Kidney capillary endothelial cell (primary cell): ENCODE measurements at regions not wholly inside any gene's neighbourhood (a gene's known extent, or its start where the extent isn't known, plus 50 kb on each side); places are given as distances from the start of the nearest gene placed in this dataset.

Experiments
- DNase-seq: peaks from one replicate; pipeline ENCODE4 v3.0.0-alpha.2; 2018; ENCODE audit warnings: low spot score

- DNase-seq: no peak
Measured at GRCh38 chr15:95830281-95830680, 500.2 kb upstream of the NR2F2 start.

DNA sequence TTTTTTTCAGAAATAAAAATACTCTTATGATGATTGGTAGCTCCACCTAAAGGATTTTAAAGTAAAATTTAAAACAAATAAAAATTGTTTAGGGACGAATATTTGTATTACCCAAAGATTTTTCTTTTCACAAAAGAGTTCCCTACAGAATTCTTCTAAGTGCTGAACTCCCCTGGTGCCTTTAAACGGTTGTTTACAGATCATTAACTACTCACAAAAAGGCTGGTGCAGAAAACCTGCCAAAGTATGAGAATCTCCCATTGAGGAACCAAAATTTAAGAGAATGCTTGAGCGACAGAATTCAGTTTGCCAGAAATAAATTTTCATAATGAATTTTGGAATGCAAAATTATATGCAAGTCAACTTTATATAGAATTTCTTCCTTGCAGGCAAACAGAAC is 497.8 kb upstream of the NR2F2 start:
- DNase-seq: no peak

- no peak for DNase-seq
Measured at GRCh38 chr15:95834028-95834804, 496.3 kb upstream of the NR2F2 start.

- no peak for DNase-seq
Measured at GRCh38 chr15:95836536-95836935, 494.0 kb upstream of the NR2F2 start.

DNA sequence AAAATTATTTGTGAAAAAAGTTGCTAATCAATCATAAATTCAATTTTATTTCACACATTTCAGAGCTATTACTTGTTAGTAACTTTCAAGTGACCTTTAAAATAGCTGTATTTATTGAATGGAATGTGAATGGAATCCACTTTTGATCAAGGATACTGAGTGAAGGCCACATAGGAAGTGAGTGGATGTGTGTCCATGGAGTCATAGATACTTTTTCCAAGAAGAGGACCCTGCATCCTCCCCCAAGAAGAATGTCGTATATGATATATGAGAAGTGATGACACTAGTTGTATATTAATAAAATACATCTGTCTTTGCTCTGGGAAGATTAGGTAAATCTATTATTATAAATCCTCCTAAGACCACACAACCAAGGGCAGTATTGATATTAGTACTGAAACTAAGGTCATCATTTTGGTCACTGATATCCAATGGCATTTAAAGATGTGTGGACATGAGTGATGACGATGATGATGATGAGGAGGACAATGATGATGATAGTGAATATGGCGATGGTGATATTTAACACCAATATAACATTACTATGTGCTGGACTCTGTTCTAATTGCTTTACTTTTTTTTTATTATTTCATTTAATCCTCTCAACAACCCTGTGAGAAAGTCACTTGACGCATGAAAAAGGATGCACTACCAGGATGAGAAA is 493.0 kb upstream of the NR2F2 start:
- no peak for DNase-seq

GRCh38 chr15:95839367-95839782 is 491.1 kb upstream of the NR2F2 start:
- DNase-seq: no peak

GRCh38 chr15:95840004-95840403 is 490.5 kb upstream of the NR2F2 start:
- no peak for DNase-seq

DNA sequence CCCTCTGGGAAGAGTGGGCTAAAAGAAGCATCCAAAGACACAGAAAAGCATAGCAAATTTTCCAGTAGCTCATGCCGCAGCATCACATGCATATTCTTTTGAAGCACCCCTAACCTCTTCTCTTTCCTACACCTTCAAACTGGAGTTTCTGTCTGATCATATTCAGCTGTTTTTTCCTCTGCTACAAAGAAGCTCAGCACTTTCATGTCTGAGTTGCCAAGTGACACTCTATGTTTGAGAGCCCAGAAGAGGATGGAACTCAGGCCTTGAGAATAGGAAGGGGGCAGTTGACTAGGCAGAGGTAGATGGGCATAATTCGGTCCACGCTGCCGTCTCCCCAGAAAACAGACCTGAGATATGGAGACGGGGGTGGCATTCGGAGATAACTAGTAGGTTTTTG is 489.6 kb upstream of the NR2F2 start:
- DNase-seq: no peak

DNA sequence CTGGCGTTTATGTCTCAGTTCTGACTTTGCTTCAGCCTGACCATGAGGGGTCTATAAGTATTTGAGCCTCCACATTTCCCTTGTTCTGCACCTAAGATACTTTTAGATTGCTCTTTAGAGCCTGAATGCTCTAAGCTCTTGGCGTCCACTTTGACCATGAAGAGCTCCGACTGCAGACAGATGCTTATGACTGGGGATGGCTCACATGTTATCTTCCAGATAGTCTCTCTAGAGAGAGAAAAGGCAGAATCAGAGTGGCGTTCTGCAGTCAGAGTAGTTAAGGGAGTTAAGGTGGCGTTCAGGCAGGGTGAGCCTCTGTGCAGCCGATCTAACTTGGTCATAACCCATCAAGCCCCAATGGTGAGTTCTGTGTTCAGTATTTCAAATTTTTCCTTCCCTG is 487.9 kb upstream of the NR2F2 start:
- no peak for DNase-seq

- DNase-seq: no peak
Measured at GRCh38 chr15:95843241-95843910, 487.1 kb upstream of the NR2F2 start.

- DNase-seq: no peak
Measured at GRCh38 chr15:95845862-95846515, 484.5 kb upstream of the NR2F2 start.

DNA sequence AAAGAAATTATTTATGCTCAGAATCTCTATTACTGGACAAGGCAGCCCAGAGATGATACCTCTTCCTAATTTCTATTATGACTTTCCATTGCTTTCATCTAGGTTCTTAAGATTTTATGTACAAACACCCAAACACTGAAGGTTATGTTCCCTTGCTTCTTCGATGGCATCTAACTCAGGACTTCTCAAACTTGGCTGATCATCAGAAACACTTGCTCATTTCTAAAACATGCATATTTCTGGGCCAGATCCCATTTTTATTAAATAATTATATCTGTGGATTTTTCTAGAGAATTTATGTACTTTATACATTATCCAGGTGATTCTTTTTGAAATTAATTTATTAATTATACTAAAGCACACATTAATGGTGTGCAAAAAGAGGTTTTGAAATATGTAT is 482.4 kb upstream of the NR2F2 start:
- no peak for DNase-seq

- DNase-seq: no peak
Measured at GRCh38 chr15:95850837-95851236, 479.7 kb upstream of the NR2F2 start.

GRCh38 chr15:95853350-95853749 is 477.1 kb upstream of the NR2F2 start:
- DNase-seq: no peak

GRCh38 chr15:95857124-95857757 is 473.3 kb upstream of the NR2F2 start:
- DNase-seq: no peak

GRCh38 chr15:95857758-95858157 is 472.7 kb upstream of the NR2F2 start:
- no peak for DNase-seq

DNA sequence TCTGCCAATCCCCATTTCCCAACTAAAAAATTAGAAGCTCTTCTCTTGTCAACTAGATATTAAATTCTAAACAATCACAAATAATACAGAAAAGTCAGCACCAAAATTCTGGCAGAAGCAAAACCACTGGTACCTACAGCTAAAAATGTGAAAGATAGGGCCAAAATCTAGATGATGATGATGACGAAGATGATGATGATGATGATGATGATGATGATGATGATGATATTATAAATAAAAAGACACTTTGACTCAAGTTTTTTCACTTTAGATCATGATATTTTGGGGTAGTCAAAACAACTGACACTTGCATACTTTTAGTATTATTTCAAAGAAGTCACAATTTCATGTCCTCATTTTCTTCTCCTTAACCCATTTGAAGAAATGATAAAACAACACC is 470.1 kb upstream of the NR2F2 start:
- DNase-seq: no peak

- DNase-seq: no peak
Measured at GRCh38 chr15:95864467-95864886, 466.0 kb upstream of the NR2F2 start.

DNA sequence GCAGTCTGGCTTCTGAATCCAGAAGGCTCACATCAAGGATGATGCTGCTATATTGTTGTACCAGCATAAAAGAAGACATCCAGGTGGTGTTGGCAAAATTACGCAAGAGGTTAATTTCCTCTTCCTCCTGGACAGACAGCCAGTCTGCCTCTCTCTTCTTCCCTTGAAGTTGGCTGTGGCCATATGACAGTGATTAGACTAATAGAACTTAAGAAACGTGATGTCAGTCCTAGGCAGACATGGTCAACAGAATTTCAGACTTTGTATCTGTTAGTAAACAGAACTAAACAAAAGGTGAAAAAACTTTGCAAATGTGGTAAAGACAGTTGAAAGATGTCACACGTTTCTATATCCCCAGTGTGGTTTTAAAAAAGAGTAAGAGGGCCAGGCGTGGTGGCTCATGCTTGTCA is 465.2 kb upstream of the NR2F2 start:
- no peak for DNase-seq

GRCh38 chr15:95866711-95867440 is 463.6 kb upstream of the NR2F2 start:
- DNase-seq: no peak

GRCh38 chr15:95868450-95868849 is 462.1 kb upstream of the NR2F2 start:
- no peak for DNase-seq
